ENCODE measurements at regions not wholly inside any gene's neighbourhood (a gene's known extent, or its start where the extent isn't known, plus 50 kb on each side); places are given as distances from the start of the nearest gene placed in this dataset.

DNA sequence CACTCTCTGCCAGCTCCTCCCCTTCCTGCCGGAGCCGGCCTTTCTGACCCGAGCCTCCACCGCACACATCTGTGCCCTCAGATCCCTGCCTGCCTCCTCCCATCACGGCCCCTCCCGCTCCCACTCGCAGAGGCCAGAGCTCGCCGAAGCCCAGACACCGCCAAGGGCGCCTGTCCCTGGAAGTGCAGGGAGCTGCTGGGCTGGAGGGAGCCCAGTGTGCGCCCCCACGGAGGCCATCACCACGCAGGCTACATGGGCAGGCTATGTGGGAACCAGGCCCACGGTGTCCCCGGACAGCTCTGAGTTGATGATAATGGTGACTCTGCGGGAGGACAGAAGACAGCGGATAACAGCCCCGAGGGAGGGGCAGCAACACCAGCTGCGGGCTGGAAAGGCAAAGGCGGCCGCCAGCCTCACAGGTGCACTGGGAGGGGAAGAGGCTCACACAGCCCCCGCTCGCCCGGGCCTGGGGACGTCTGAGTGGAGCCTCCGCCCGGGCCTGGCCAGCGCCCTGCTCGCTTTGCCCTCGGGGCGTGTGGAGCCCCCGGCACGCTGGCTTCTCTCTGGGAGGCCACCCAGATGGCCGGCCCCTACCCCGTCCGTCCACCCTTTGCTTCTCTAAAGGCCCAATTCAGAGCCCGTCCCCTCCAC lies 154.9 kb downstream of the DLL1 start:
- DNase-seq (ENCODE audit: low read depth in 2 of 2): no peak

DNA sequence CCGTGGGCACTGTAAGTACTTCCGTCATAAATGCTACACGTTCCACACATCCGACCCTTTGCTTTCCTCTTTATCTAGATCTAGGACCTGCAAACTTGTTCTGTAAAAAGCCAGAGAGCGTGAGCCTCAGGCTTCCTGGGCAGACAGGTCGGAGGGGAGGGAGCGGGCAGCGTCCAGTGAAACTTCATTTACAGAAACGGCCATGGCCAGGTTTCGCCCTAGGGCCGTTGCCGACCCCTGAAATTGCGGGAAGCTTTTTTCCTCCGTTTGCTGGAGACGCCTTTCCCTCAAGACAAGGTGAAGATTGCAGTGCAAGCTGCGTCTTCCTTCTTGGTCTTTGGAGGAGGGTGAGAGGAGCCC lies 155.4 kb downstream of the DLL1 start:
- DNase-seq (ENCODE audit: low read depth in 2 of 2): no peak

DNA sequence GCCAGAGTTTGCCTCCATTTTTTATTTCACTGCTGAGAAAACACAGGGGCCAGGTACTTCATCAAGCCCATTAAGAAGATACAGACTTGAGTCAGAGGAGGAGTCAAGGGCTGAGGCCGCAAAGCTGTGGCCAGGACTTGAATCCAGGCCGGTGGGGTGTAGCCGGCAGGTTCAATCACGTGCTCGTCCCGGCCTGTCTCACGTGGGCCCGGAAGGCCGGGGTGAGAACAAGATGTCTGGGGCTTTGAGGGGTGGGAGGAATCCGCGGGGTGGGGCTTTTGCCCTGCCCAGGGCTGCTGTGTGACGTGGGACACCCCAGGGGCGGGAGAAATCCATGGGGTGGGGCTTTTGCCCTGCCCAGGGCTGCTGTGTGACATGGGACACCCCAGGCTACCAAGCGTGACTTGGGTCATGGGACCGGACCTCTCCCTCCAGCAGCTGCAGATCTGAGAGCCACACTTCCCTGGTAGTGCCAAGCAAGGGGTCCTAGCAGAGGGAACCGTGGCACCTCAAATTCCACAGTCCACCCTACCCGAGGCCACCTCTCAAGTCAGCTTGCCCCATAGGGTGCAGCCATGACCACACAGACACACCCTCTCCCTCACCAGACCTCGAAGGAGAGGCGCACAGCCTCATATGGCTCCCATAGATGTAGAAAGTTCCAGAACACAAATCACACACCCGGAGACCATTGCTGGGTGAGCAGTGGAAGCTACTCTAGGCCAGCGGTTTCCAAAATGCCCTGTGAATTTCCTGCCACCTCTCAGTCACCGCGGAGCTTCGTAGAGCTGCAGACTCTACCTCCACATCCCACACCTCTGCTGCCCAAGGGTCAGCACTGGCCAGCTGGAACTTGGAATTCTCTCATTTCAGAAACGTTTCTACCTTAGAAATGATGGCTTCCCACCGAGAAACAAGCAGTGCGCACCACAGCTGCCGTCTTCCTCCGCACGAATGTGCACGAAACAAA lies 156.1 kb downstream of the DLL1 start:
- no peak for DNase-seq (ENCODE audit: low read depth in 2 of 2)

DNA sequence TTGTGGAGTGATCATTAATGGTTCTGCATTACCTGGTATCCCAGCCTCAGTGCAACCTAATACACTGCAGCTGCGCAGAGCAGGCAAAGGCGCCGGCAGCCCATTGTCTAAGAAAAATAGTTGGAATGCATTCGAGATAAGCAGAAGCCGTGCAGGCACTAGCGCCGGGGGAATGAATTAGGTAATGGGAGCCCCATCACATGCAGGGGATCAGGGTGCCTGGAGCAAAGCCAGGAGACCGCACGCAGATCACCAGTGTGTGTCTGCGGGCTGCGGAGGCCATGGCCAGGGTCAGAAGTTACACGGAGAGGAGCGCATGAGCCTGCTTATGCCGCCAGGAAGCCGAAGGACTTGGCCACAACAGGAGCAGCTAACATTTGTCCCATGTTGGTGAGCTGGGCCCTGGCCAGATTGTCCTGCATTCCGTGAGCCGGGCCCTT lies 156.8 kb downstream of the DLL1 start:
- DNase-seq (ENCODE audit: low read depth in 2 of 2): no peak

DNA sequence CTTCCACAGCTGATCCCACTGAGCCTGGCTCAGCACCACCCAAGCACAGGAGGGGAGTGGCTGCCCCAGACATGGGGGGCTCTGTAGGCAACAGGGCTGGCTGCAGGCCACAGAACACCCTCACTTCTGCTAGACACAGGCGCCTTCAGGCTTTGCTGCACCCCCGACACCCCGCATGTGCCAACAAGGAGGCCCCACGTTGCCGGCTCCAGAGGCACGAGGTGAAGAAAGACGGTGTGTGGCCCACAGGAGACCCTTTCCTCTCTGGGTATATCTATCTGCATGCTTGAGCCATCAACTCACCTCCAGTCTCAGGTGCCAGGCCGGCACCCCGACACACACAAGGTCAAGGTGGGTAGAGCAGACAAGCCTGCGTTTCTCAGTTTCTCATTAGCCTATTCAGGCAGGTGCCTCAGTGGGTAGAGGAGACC lies 158.3 kb downstream of the DLL1 start:
- DNase-seq (ENCODE audit: low read depth in 2 of 2): no peak

DNA sequence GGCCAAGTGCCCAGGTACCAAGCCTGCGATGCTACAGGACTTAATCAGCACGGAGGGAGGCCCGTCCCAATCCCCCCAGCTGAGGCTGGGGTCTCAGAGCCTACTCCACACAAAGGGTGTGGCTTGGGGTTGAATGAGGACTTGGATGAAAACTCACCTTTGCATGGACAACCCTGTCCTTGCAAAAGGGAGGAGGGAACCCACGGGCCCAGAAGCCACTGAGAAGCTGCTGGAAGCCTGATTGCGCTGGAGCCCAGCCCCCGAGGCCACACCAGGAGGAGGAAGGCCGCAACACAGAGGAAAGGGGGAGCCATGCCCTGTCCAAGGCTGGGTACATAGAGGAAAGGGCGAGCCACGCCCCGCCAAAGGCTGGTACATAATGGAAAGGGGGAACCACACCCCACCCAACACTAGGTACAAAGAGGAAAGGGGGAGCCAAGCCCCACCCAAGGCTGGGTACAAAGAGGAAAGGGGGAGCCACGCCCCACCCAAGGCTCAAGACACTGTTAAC lies 158.8 kb downstream of the DLL1 start:
- no peak for DNase-seq (ENCODE audit: low read depth in 2 of 2)

DNA sequence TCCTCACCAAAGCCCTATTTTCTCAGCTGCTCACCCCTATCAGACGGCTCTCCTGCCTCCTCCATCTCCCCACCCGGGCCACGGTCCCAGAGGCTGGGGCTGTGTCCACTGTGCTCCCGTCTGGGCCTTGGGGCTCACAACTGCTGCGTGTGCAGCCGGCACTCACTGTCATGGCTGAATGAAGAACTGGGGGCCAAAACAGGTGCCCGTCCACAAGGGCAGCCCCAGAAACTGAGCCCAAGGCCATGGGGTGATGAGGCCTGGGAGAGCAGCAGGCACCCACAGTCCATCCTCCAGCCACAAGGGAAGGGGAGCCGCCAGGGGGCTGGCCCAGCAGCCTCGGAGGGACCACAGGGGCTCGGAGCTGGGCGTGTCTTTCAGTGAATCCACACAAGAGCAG lies 159.5 kb downstream of the DLL1 start:
- no peak for DNase-seq (ENCODE audit: low read depth in 2 of 2)

DNA sequence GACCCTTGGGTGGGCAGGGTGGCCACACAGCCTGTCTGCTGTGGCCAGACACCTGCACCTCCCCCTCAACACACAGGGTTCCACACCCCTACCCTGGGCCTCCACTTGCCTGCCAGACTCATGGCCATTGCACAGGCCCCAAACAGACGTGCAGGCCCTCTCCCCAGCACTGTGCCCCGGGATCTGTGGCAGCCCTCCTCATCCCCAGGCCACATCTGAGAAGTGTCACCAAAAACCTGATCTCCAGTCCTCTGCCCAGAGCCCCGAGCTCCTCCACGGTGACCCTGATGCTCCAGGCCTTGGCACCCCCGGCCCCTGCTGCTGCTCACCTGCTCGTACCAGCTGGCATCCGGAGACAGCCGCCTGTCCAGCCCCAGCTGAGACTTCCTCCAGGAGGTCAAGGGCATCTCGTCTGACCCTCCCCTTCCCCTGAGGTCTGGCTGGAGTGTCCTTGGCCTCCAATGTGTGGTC lies 160.1 kb downstream of the DLL1 start:
- DNase-seq (ENCODE audit: low read depth in 2 of 2): no peak

DNA sequence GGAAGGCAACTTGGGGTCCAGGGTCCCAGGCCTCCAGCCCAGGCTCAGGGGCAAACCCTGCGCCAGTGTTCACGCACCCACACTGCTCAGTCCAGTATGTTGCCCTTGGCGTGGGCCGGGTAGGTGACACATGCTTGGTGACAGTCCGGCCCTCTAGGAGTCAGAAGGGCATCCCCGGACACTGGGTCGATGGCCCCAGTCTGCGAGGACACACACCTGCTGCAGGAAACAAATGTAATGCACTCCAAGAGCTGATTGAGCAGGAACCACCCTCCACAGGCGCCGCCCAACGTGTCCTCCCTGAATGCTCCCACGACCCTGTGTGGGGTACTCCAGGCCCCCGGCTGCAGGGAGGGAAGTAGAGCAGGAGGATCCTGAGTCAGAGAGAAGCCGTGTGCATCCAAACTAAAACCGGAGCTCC lies 160.7 kb downstream of the DLL1 start:
- no peak for DNase-seq (ENCODE audit: low read depth in 2 of 2)

DNA sequence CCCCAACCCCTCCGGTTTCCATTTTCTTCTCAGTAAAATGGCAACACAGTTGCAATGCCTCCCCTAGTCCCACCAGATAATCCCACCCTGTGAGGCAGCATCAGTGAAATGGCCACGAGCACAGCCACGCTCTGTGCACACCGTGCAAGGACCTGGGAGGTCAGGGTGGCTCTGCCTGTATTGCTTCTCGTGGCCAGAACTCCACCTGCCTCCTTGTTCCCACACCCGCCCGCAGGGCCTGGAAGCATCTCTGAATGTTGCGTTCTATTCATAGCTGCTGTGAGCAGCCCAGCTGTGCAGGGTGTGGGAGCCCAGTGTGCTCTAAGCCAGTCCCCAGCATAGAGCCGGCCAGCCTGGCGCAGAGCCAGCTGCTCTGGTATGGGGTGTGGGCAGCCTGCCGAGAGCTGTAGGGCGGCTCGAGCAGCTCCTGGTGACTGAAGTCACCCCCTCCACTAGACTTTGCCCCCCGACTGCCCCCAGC lies 161.1 kb downstream of the DLL1 start:
- no peak for DNase-seq (ENCODE audit: low read depth in 2 of 2)

DNA sequence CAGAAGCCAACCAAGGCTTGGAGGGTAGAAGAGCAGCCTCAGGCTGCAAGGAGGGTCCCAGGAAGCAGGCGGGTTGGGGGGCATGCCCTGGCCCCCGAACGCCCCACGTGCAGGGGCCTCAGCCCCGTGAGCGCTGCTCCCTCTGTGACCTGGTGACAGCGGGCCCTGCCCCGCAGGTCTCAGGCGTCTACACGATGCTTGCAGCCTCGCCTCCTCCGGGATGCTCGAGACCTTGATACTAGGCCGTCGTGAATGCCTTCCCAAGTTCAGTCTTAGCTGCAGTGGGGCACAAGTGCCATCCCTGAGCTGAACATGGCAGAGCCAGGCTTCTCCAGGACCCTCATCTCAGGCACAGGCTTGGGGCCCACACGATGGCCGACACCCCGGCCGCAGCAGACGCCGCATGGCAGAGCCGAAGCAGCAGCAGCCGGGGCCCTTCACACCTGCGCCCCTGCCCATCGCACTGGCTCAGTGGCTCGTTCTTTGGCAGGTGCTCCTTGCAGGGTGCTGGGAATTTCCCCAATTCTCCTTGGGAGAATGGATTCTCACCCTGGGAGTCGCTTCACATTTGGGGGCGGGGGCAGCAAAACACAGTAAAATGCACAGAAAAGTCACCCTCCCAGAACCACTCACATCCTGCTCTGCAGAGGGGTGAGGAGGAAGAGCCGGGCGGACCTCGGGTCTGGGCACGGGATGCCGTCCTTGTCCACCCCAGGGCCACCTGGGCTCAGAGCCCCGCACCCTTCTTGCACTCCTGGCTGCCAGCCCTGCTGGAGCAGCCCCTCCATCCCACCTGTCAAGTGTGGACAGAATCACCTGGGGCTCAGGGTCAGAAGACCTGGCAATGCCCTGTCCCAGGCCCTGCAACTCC lies 161.8 kb downstream of the DLL1 start:
- DNase-seq (ENCODE audit: low read depth in 2 of 2): no peak

DNA sequence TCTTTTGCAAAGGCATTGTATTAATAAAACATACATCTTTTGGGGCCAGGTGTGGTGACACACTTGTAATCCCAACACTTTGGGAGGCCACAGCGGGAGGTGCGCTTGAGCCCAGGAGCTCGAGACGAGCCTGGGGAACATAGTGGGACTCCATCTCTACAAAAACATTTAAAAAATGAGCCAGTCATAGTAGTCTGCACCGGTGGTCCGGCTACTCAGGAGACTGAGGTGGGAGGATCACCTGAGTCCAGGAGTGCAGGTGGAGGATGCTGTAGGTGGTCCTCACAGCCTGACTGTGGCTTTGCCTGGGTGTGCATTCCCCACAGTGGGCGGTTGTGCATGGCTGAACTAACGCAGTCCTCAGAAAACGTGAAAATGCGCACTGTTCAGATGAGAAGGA lies 162.5 kb downstream of the DLL1 start:
- no peak for DNase-seq (ENCODE audit: low read depth in 2 of 2)

DNA sequence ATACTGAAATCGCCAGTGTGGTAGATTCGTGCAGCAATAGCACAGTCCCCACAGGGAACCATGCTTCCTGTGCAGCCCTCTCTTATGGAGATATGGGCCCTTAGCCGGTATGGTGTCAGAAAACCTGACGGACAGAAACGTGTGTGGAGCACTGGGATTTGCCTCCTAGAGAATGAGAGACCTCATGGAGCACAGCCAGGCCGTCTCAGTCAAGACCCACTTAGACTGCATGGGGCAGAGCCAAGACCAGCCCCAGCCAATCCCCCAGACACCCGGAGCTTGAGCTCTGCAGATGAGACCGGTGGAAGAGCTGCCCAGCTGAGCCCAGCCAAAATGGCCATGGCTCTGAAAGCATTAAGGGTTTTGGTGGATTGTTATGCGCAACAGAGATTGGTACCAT lies 163.7 kb downstream of the DLL1 start:
- no peak for DNase-seq (ENCODE audit: low read depth in 2 of 2)

DNA sequence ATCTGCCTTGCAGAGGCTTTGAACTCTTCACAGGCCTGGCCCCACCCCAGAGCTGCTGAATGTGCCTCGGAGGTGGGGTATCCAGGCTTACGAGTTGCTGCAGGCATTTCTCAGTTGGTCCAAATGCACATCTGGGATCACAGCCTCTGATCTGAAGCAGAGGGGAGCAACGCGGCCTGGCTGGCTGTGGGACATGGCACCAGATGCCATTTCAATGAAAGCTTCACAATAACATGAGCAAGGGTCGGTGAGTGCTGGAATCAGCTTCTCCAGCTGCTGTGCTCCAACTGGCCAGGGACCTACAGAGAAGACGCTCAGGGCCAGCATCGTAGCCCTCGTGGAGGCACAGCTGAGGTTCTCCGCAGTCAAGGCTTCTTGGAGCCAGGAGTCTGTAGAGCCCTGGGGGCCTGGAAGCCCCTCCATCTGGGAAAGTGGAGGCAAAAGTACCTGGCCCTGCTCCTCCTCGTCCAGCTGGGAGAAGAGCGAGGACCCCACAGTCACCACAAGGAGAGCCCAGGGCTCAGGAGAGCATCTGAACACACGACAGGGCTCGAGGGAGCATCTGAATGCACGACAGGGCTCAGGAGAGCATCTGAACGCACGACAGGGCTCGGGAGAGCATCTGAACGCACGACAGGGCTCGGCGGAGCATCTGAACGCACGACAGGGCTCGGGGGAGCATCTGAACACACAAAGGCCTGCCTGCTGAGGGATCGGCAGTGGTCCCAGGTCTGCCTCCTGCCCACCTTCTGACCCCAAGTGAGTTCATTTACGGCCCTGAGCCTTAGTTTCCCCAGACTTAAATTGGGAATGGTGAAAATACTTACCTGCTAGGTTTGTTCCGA lies 165.2 kb downstream of the DLL1 start:
- no peak for DNase-seq (ENCODE audit: low read depth in 2 of 2)

DNA sequence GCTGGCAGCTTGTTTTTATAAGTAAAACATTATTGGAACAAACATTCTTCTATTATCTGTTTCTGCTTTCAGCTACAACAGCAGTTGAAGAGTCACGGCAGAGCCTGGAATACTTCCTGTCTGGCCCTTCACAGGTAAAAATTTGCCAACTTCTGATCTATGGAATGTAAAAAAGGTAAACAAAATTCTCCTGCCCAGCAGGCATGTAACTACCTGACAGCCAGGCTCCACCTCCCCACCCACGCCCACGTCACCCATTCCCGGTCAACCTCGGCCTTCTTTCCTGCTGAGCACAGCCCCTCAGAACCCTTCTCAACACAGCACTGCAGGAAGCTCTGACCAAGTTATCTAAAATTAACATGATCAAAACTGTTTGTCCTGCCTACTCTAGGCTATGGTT lies 166.0 kb downstream of the DLL1 start:
- no peak for DNase-seq (ENCODE audit: low read depth in 2 of 2)

DNA sequence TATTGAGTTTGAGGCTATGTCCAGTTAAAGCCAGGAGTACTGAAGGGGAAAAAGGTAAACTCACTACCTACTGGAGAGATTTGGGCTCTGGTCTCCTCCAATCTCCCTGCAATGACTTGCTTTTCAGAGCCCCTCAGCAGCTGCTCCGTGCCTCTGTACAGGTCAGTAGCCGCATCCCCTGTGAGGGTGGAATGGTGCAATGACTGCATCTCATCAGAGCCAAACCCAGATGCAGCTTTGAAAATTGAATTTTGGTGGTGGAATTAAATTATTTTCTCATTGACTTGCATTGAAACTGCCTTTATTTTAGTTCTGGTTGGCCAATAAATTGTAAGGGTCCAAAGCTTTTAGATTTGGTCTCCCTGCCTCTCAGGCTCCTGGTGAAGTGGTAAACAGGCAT lies 166.7 kb downstream of the DLL1 start:
- no peak for DNase-seq (ENCODE audit: low read depth in 2 of 2)

DNA sequence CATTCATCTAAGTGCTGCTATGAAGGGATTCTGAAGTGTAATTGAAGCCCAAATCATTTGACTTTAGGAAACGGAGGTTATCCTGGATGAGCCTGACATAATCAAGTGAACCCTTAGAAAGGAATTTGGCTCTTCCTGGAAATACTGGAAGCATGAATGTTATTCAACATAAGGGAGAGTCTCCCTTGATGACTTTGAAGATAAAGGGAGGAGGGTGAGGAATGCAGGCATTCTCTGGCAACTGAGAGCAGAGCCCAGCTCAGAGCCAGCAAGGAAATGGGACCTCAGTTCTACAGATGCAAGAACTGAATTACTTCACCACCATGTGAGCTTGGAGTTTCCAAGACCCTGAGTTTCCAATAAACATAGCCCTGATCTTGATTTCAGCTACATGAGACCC lies 168.2 kb downstream of the DLL1 start:
- DNase-seq (ENCODE audit: low read depth in 2 of 2): no peak

DNA sequence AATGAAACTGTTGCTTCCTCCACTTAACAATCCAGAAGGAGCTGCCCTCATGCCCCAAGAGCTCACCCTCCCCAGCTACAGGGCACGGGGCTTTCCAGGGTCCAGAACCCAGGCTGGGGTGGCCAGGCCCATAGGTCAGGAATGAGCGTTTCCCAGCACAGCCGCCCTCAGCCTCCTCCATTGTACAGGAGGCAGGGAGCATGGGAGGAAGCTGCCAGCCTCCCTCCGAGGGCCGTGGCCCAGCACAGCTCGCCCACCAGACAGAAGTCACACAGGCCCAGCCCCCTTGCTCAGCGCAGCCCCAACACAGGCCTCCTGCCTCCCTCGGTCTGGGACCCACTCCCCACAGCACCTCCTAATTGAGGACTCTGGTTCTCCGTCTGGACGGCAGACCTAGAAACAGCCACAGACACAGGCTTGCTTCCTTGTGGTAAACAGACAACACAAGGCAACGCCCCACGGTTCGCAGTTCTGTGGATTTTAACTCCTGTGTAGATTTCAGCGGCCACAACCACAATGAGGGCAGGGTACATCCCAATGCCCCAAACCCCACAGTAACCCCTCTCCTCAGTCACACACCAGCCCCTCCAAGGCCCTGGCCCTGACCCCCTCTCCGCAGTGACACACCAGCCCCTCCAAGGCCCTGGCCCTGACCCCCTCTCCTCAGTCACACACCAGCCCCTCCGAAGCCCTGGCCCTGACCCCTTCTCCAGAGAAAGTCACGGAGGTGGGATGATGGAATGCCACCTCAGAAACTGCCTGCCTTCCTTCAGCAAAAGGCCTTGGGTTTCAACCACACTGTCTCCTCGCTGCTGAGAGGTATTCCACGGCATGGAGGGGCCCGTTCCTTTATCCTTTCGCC lies 173.5 kb downstream of the DLL1 start:
- no peak for DNase-seq (ENCODE audit: low read depth in 2 of 2)

DNA sequence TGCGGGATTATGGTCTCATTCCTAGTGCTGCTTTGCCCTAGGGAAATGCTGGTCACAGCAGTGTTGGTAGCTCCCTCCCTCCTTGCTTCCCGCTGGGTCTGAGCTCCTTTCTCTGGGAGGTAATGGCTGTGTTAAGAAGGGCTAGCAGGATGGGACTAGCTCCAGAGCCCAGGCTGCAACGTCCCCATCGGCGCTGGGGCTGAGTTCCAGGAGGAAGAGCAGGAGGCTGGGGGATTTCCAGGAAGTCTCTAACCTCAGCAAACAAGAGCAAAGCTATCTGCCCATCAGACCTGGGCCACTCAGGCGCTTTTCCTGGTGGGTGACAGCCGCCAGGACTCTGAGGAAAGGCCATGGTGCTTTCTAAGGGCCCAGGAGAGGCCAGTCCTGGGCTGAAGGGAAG lies 174.2 kb downstream of the DLL1 start:
- DNase-seq (ENCODE audit: low read depth in 2 of 2): no peak

Measured in stimulated activated CD4-positive, alpha-beta T cell treated with anti-CD3 and anti-CD28 coated beads, Interleukin-1b, Interleukin-23, amount 100 ng/mL, for 1 hour (primary cell).